ENCODE measurements at regions not wholly inside any gene's neighbourhood (a gene's known extent, or its start where the extent isn't known, plus 50 kb on each side); places are given as distances from the start of the nearest gene placed in this dataset.
A peak's percentile ranks its signal among the peaks of the same experiment; 100 is the strongest.

- Mint-ChIP-seq H3K9me3 (no peaks in the 10 kb centered on the region), H3K27me3 (ENCODE audit: insufficient read depth) (peaks cover 12% of the 10 kb centered on the region), H3K4me1 (no peaks in the 10 kb centered on the region), H3K27ac (no peak overlapping the region), H3K4me3 (no peak overlapping the region), H3K36me3 (ENCODE audit: low read depth) (no peaks in the 10 kb centered on the region)
- Histone ChIP-seq H3K27ac (ENCODE audit: low read depth, low read length) (no peak overlapping the region), H3K4me1 (ENCODE audit: control insufficient read depth, insufficient read depth, low read length) (no peaks in the 10 kb centered on the region), H3K36me3 (ENCODE audit: control insufficient read depth, insufficient read depth, low read length) (no peaks in the 10 kb centered on the region), H3K27me3 (ENCODE audit: control insufficient read depth, insufficient read depth, low read length, poor library complexity, severe bottlenecking) (peaks cover 26% of the 10 kb centered on the region), H3K9me3 (ENCODE audit: control insufficient read depth, low read length) (no peaks in the 10 kb centered on the region), H3K9ac (ENCODE audit: extremely low read depth, low read length, poor library complexity, severe bottlenecking) (no peak overlapping the region), H3K4me3 (ENCODE audit: low read length) (no peak overlapping the region)
- TF ChIP-seq CTCF (conservative IDR thresholded peaks at IDR 0.05) = peak; percentile 76
- peak; percentile 84 for DNase-seq
- WGBS, 2 experiments (ENCODE audit: insufficient coverage in 1 of 2, insufficient read length in 1 of 2) = 69 to 71% methylated on average over 6 to 12 of the region's 12 CpGs
Measured at GRCh38 chr11:2074266-2074825, 64.8 kb downstream of the IGF2 start.

GRCh38 chr11:2072551-2073261, 66.5 kb downstream of the IGF2 start:
- TF ChIP-seq CTCF (conservative IDR thresholded peaks at IDR 0.05) = no peak
- DNase-seq = no peak
- Mint-ChIP-seq H3K36me3 (ENCODE audit: low read depth) (no peaks in the 10 kb centered on the region), H3K9me3 (no peaks in the 10 kb centered on the region), H3K27me3 (ENCODE audit: insufficient read depth) (peaks cover 12% of the 10 kb centered on the region), H3K4me3 (no peak overlapping the region), H3K4me1 (no peaks in the 10 kb centered on the region), H3K27ac (no peak overlapping the region)
- Histone ChIP-seq H3K27me3 (ENCODE audit: control insufficient read depth, insufficient read depth, low read length, poor library complexity, severe bottlenecking) (peaks cover 41% of the 10 kb centered on the region), H3K4me3 (ENCODE audit: low read length) (no peak overlapping the region), H3K27ac (ENCODE audit: low read depth, low read length) (no peak overlapping the region), H3K9ac (ENCODE audit: extremely low read depth, low read length, poor library complexity, severe bottlenecking) (no peak overlapping the region), H3K36me3 (ENCODE audit: control insufficient read depth, insufficient read depth, low read length) (no peaks in the 10 kb centered on the region), H3K9me3 (ENCODE audit: control insufficient read depth, low read length) (no peaks in the 10 kb centered on the region), H3K4me1 (ENCODE audit: control insufficient read depth, insufficient read depth, low read length) (no peaks in the 10 kb centered on the region)
- 80 to 85% methylated on average over 3 to 13 of the region's 13 CpGs for WGBS, 2 experiments (ENCODE audit: insufficient coverage in 1 of 2, insufficient read length in 1 of 2)

- Histone ChIP-seq H3K9me3 (ENCODE audit: control insufficient read depth, low read length) (no peaks in the 10 kb centered on the region), H3K36me3 (ENCODE audit: control insufficient read depth, insufficient read depth, low read length) (no peaks in the 10 kb centered on the region), H3K4me1 (ENCODE audit: control insufficient read depth, insufficient read depth, low read length) (no peaks in the 10 kb centered on the region), H3K9ac (ENCODE audit: extremely low read depth, low read length, poor library complexity, severe bottlenecking) (no peak overlapping the region), H3K27me3 (ENCODE audit: control insufficient read depth, insufficient read depth, low read length, poor library complexity, severe bottlenecking) (peaks cover 49% of the 10 kb centered on the region), H3K4me3 (ENCODE audit: low read length) (no peak overlapping the region), H3K27ac (ENCODE audit: low read depth, low read length) (no peak overlapping the region)
- Mint-ChIP-seq H3K9me3 (no peaks in the 10 kb centered on the region), H3K36me3 (ENCODE audit: low read depth) (no peaks in the 10 kb centered on the region), H3K4me1 (no peaks in the 10 kb centered on the region), H3K27ac (no peak overlapping the region), H3K4me3 (no peak overlapping the region), H3K27me3 (ENCODE audit: insufficient read depth) (peaks cover 12% of the 10 kb centered on the region)
- TF ChIP-seq CTCF (conservative IDR thresholded peaks at IDR 0.05) = no peak
- WGBS, 2 experiments (ENCODE audit: insufficient coverage in 1 of 2, insufficient read length in 1 of 2) = 80 to 88% methylated on average over 8 to 11 of the region's 11 CpGs
- no peak for DNase-seq
Measured at GRCh38 chr11:2071748-2072385, 67.3 kb downstream of the IGF2 start.
